ENCODE measurements at regions not wholly inside any gene's neighbourhood (a gene's known extent, or its start where the extent isn't known, plus 50 kb on each side); places are given as distances from the start of the nearest gene placed in this dataset.

DNA sequence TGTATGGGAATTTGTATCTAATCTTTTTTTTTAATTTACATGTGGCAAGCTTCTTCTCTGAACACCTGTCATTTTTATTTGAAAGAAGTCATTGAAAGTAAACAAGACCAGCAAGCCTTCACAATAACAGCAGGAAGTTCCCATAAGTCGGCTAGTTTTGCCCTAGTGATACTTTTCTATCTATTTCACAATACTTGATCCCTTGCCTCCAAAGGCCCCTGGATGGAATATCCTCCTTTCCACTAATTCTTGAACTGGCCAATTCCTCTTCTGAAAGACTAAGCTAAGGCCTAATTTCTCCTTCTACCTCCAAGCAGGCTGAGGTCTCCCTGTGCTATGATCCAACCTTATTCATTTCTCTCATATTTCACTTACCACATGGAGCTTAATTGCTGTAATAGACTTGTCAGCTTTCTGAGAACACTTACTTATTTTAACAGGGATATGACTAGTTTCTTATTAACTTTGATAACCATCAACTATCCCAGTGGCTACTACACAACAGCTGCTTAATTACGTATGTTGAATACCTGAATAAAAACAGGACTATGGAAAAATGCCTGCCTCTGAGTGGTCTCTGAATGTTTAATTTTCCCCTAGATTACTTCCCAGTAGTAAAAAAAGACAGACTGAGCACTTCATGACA lies 194.2 kb downstream of the MAD2L1 start:
- no peaks in the 10 kb centered on the region for H3K9me3 ChIP-seq
- TF ChIP-seq, protein P1, sequence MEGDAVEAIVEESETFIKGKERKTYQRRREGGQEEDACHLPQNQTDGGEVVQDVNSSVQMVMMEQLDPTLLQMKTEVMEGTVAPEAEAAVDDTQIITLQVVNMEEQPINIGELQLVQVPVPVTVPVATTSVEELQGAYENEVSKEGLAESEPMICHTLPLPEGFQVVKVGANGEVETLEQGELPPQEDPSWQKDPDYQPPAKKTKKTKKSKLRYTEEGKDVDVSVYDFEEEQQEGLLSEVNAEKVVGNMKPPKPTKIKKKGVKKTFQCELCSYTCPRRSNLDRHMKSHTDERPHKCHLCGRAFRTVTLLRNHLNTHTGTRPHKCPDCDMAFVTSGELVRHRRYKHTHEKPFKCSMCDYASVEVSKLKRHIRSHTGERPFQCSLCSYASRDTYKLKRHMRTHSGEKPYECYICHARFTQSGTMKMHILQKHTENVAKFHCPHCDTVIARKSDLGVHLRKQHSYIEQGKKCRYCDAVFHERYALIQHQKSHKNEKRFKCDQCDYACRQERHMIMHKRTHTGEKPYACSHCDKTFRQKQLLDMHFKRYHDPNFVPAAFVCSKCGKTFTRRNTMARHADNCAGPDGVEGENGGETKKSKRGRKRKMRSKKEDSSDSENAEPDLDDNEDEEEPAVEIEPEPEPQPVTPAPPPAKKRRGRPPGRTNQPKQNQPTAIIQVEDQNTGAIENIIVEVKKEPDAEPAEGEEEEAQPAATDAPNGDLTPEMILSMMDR (IDR thresholded peaks at IDR 0.05), result no peak
- H3K4me3 ChIP-seq, result no peak overlapping the region
- no peaks in the 10 kb centered on the region for H3K4me1 ChIP-seq
- intact Hi-C loops (cut with DNase I), result no loop called here
- no peak for DNase-seq
- H3K36me3 ChIP-seq, result no peaks in the 10 kb centered on the region
- H3K27ac ChIP-seq, result no peak overlapping the region
- 65 to 67% methylated on average over 2 of the region's 2 CpGs for WGBS, 2 donors
- H3K27me3 ChIP-seq, result no peaks in the 10 kb centered on the region

DNA sequence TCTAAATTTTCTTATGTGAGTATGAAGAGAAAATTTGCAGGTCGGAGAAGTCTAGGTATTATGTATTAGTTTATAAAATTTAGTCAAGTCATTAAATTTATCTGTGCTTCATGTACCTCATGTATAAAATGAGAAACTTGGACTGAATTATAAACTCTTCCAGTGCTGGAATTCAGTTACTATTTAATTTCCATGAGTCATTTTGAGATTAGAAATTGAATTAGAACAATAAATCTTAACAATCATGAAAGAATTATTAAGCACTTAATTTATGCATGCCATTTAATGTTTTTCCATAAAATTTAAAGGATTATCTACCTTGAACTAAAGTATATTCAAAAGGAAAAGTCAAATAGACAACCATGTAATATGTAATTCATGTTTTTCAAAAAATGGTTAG lies 195.8 kb downstream of the MAD2L1 start:
- Histone ChIP-seq H3K27ac (no peak overlapping the region), H3K4me1 (no peaks in the 10 kb centered on the region), H3K9me3 (no peaks in the 10 kb centered on the region), H3K36me3 (no peaks in the 10 kb centered on the region), H3K27me3 (no peaks in the 10 kb centered on the region), H3K4me3 (no peak overlapping the region)
- no peak for TF ChIP-seq POLR2A (IDR thresholded peaks at IDR 0.05)
- TF ChIP-seq, protein P1 (IDR thresholded peaks at IDR 0.05), result no peak
- WGBS, 2 donors, result 69 to 72% methylated on average over 1 of the region's 1 CpG
- intact Hi-C loops (cut with DNase I), result no loop called here
- no peak for DNase-seq

DNA sequence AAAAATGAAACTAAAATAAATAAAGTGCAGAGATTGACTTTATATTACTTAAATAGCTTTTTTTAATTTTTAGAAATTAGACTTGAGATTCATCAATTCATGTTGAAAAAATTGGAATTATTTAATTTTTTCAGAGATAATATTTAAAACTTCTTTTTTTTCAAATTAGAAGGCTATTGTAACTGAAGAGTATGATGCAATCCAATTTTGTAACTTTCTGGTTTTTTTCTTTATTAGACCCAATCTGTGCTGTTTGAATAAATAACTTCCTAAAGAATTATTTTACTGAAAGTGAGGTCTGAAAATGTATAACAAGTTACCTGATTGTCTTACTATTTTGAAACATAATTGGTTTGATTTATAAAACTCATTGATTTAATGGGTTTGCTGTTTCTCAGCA lies 200.9 kb downstream of the MAD2L1 start:
- no peaks in the 10 kb centered on the region for H3K36me3 ChIP-seq
- no peaks in the 10 kb centered on the region for H3K27me3 ChIP-seq
- no peak overlapping the region for H3K27ac ChIP-seq
- TF ChIP-seq POLR2A (IDR thresholded peaks at IDR 0.05), result no peak
- TF ChIP-seq, protein P1 (IDR thresholded peaks at IDR 0.05), result no peak
- DNase-seq, result no peak
- H3K9me3 ChIP-seq, result no peaks in the 10 kb centered on the region
- no peaks in the 10 kb centered on the region for H3K4me1 ChIP-seq
- intact Hi-C loops (cut with DNase I), result no loop called here
- no peak overlapping the region for H3K4me3 ChIP-seq

DNA sequence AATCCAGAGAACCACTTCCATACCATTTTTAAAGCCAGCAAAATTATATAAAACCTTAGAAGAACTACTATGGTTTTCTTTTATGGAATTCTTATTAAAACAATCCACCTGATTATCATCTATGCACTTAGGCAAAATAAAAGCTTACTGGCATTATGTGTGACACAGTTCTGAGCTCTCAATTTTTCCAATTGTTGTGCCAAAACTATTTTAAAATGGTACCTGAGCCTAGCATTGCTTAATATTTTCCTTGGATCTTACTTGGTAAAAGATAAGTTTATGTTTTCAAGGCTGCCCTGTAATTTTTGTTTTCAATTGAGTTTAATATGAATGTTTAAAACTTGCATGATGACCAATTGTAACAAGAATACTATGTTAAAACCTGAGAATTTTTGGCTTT lies 201.3 kb downstream of the MAD2L1 start:
- DNase-seq, result no peak

DNA sequence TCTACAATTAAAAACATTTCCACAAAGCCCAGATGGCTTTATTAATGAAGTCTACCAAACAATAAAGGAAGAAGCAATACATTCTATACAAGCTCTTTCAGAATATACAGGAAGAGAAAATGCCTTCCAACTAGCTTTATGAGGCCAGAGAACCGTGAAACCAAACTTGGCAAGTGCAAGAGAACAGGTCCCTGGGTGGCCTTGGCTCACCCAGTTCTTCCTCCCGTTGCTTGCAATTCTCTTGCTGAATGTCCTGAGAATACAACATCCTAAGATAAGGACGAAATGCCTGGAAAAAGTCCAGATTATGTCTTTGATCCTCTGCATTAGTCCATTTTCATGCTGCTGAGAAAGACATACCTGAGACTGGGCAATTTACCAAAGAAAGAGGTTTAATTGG lies 204.9 kb downstream of the MAD2L1 start:
- no peak overlapping the region for H3K27ac ChIP-seq
- H3K4me1 ChIP-seq, result no peaks in the 10 kb centered on the region
- H3K36me3 ChIP-seq, result no peaks in the 10 kb centered on the region
- DNase-seq, result no peak
- intact Hi-C loops (cut with DNase I), result no loop called here
- TF ChIP-seq, protein P1 (IDR thresholded peaks at IDR 0.05), result no peak
- TF ChIP-seq POLR2A (IDR thresholded peaks at IDR 0.05), result no peak
- no peaks in the 10 kb centered on the region for H3K9me3 ChIP-seq
- WGBS, 2 donors, result 19 to 36% methylated on average over 3 of the region's 3 CpGs
- no peak overlapping the region for H3K4me3 ChIP-seq
- H3K27me3 ChIP-seq, result no peaks in the 10 kb centered on the region

More for the DNA sequence above, 201.3 kb downstream of the MAD2L1 start:
- Histone ChIP-seq H3K27ac (no peak overlapping the region), H3K4me1 (no peaks in the 10 kb centered on the region), H3K36me3 (no peaks in the 10 kb centered on the region), H3K4me3 (no peak overlapping the region), H3K27me3 (no peaks in the 10 kb centered on the region), H3K9me3 (no peaks in the 10 kb centered on the region)
- TF ChIP-seq, protein P1 (IDR thresholded peaks at IDR 0.05), result no peak
- no peak for TF ChIP-seq POLR2A (IDR thresholded peaks at IDR 0.05)
- intact Hi-C loops (cut with DNase I), result no loop called here
